IMR-90 (cell line): ENCODE measurements at regions not wholly inside any gene's neighbourhood (a gene's known extent, or its start where the extent isn't known, plus 50 kb on each side); places are given as distances from the start of the nearest gene placed in this dataset.

Experiments used
- ATAC-seq: fragments of 200-7000 bp; cut with Tn5 transposase; 2 replicates; pipeline ENCODE4 v1.9.1; 2020; ENCODE audit warnings: low read depth, mild to moderate bottlenecking, moderate library complexity
- BruUV-seq: library from RNA; stranded (reverse); fragments of 400-500 nt; replicated peaks from 2 replicates; lab custom pipeline; 2021; lab: Mats Ljungman, UMichigan
- CTCF ChIA-PET: fragments of 300-600 bp; formaldehyde crosslinking; extraction: SDS; loops from one replicate; lab custom pipeline; 2021; ENCODE audit warnings: antibody characterized with exemption; lab: Yijun Ruan, JAX
- POLR2A ChIA-PET: fragments of 300-600 bp; sonication (Branson Sonifier 250); formaldehyde crosslinking; loops from one replicate; lab custom pipeline; 2022; ENCODE audit warnings: antibody characterized with exemption; ENCODE audit not compliant: unreplicated experiment; lab: Charles Lee
- DNase-seq: peaks from one replicate; pipeline ENCODE4 v3.0.0; 2013
- H2AFZ ChIP-seq: replicated peaks from 2 replicates; pipeline ENCODE3; 2013; ENCODE audit warnings: low read length, mild to moderate bottlenecking; ENCODE audit not compliant: poor library complexity
- H2AK5ac ChIP-seq: 2 replicates; pipeline ENCODE4 v1.6.1; 2013; ENCODE audit warnings: low read depth, low read length, inconsistent platforms
- H2AK9ac ChIP-seq: replicated peaks from 2 replicates; pipeline ENCODE3; 2013; ENCODE audit warnings: mild to moderate bottlenecking, low read depth, low read length, moderate library complexity; ENCODE audit not compliant: poor library complexity
- H2BK120ac ChIP-seq: 2 replicates; pipeline ENCODE4 v1.6.1; 2013; ENCODE audit warnings: low read depth, low read length, inconsistent platforms
- H2BK15ac ChIP-seq: 3 replicates; pipeline ENCODE4 v1.6.1; 2013; ENCODE audit warnings: low read depth, low read length, inconsistent platforms
- H2BK20ac ChIP-seq: 2 replicates; pipeline ENCODE4 v1.6.1; 2013; ENCODE audit warnings: low read depth, mild to moderate bottlenecking, inconsistent platforms, low read length, moderate library complexity
- H2BK5ac ChIP-seq: 2 replicates; pipeline ENCODE4 v1.6.1; 2013; ENCODE audit warnings: mild to moderate bottlenecking, low read depth, low read length, inconsistent platforms; ENCODE audit not compliant: poor library complexity, severe bottlenecking
- H3K14ac ChIP-seq: replicated peaks from 2 replicates; pipeline ENCODE4 v1.6.1; 2013; ENCODE audit warnings: low read depth, low read length, inconsistent platforms
- H3K18ac ChIP-seq: 2 replicates; pipeline ENCODE4 v1.6.1; 2013; ENCODE audit warnings: low read depth, low read length, control low read depth
- H3K23ac ChIP-seq: 2 replicates; pipeline ENCODE4 v1.6.1; 2013; ENCODE audit warnings: low read depth, low read length, inconsistent platforms
- H3K27ac ChIP-seq: 2 replicates; pipeline ENCODE4 v1.5.1; 2013; ENCODE audit warnings: mild to moderate bottlenecking, control low read depth, low read length; ENCODE audit not compliant: insufficient read depth
- H3K27me3 ChIP-seq: 2 replicates; pipeline ENCODE4 v1.6.1; 2013; ENCODE audit warnings: low read length; ENCODE audit not compliant: control insufficient read depth, insufficient read depth
- H3K36me3 ChIP-seq: 2 replicates; pipeline ENCODE4 v1.6.1; 2013; ENCODE audit warnings: low read length, mixed read lengths; ENCODE audit not compliant: control insufficient read depth, insufficient read depth
- H3K4ac ChIP-seq: 2 replicates; pipeline ENCODE4 v1.6.1; 2013; ENCODE audit warnings: low read depth, low read length, inconsistent platforms
- H3K4me1 ChIP-seq: 2 replicates; pipeline ENCODE4 v1.6.1; 2013; ENCODE audit warnings: low read length, mixed read lengths; ENCODE audit not compliant: control insufficient read depth, insufficient read depth
- H3K4me2 ChIP-seq: 2 replicates; pipeline ENCODE4 v1.6.1; 2013; ENCODE audit warnings: low read depth, mild to moderate bottlenecking, control low read depth, low read length, moderate library complexity
- H3K4me3 ChIP-seq: 2 replicates; pipeline ENCODE4 v1.5.1; 2013; ENCODE audit warnings: low read depth, mild to moderate bottlenecking, control low read depth, low read length, moderate library complexity; ENCODE audit not compliant: insufficient read depth
- H3K56ac ChIP-seq: 2 replicates; pipeline ENCODE4 v1.6.1; 2013; ENCODE audit warnings: low read length, inconsistent platforms; ENCODE audit not compliant: insufficient read depth; ENCODE audit errors: extremely low read depth
- H3K79me1 ChIP-seq, 2 experiments: 2 replicates each; pipeline ENCODE4 v1.6.1; 2013; ENCODE audit warnings: low read length in 2 of 2, inconsistent platforms in 1 of 2, low read depth in 1 of 2
- H3K9ac ChIP-seq: 2 replicates; pipeline ENCODE4 v1.6.1; 2013; ENCODE audit warnings: low read depth, low read length, control low read depth
- H3K9me1 ChIP-seq: 2 replicates; pipeline ENCODE4 v1.6.1; 2013; ENCODE audit warnings: low read length, inconsistent platforms; ENCODE audit not compliant: insufficient read depth
- H3K9me3 ChIP-seq: 2 replicates; pipeline ENCODE4 v1.6.1; 2013; ENCODE audit warnings: low read length; ENCODE audit not compliant: control insufficient read depth, insufficient read depth
- H4K20me1 ChIP-seq: 2 replicates; pipeline ENCODE4 v1.6.1; 2013; ENCODE audit warnings: low read length, inconsistent platforms; ENCODE audit not compliant: insufficient read depth
- H4K5ac ChIP-seq: 2 replicates; pipeline ENCODE4 v1.6.1; 2013; ENCODE audit warnings: mild to moderate bottlenecking, low read depth, low read length, control low read depth
- H4K8ac ChIP-seq, 2 experiments: 2 replicates each; pipeline ENCODE4 v1.6.1; 2013; ENCODE audit warnings: low read depth in 2 of 2, low read length in 2 of 2, control low read depth in 1 of 2, inconsistent platforms in 1 of 2
- H4K91ac ChIP-seq: 2 replicates; pipeline ENCODE4 v1.6.1; 2013; ENCODE audit warnings: low read depth, low read length, inconsistent platforms; ENCODE audit not compliant: insufficient read depth
- BHLHE40 ChIP-seq: fragments of 150-350 bp; IDR thresholded peaks from 2 replicates; pipeline ENCODE4 v1.6.1; 2016; ENCODE audit warnings: mild to moderate bottlenecking, low read depth, low read length
- CEBPB ChIP-seq: IDR thresholded peaks from 2 replicates; pipeline ENCODE4 v1.6.1; 2012; ENCODE audit warnings: low read depth, low read length, improper control_type of control experiment
- CHD1 ChIP-seq: IDR thresholded peaks from 2 replicates; pipeline ENCODE4 v1.6.1; 2012; ENCODE audit warnings: low read depth, low read length, improper control_type of control experiment
- FOS ChIP-seq: fragments of 150-350 bp; IDR thresholded peaks from 2 replicates; pipeline ENCODE4 v1.6.1; 2016; ENCODE audit warnings: low read depth, low read length
- MAFK ChIP-seq: IDR thresholded peaks from 2 replicates; pipeline ENCODE4 v1.6.1; 2012; ENCODE audit warnings: low read depth, low read length, improper control_type of control experiment
- MXI1 ChIP-seq: IDR thresholded peaks from 2 replicates; pipeline ENCODE4 v1.6.1; 2012; ENCODE audit warnings: low read depth, mild to moderate bottlenecking, low read length, moderate library complexity, borderline replicate concordance
- NFE2L2 ChIP-seq: fragments of 150-350 bp; IDR thresholded peaks from 2 replicates; pipeline ENCODE4 v1.6.1; 2016; ENCODE audit warnings: low read depth, mild to moderate bottlenecking, low read length
- RAD21 ChIP-seq: IDR thresholded peaks from 2 replicates; pipeline ENCODE4 v1.6.1; 2012; ENCODE audit warnings: low read length, improper control_type of control experiment
- RCOR1 ChIP-seq: IDR thresholded peaks from 2 replicates; pipeline ENCODE4 v1.6.1; 2012; ENCODE audit warnings: mild to moderate bottlenecking, low read length, improper control_type of control experiment; ENCODE audit not compliant: insufficient replicate concordance
- SMC3 ChIP-seq: fragments of 150-350 bp; IDR thresholded peaks from 2 replicates; pipeline ENCODE4 v1.6.1; 2016; ENCODE audit warnings: low read depth, mild to moderate bottlenecking, antibody characterized with exemption, low read length, moderate library complexity
- WGBS, 2 experiments: methylation state at CpG; one replicate each; pipeline versions ENCODE4 v1.1.5 to v1.1.7; 2013; ENCODE audit warnings: missing lambda C conversion rate in 2 of 2; ENCODE audit not compliant: insufficient read length in 1 of 2; ENCODE audit errors: extremely low coverage in 2 of 2; 5-methylcytosine and 5-hydroxymethylcytosine counted together
- dilution Hi-C: fragments of 300-500 bp; cut with HindIII; formaldehyde crosslinking; loops from one replicate; pipeline ENCODE4 v1.14.3; 2018; ENCODE audit warnings: low sequenced_read_pairs; ENCODE audit not compliant: unreplicated experiment
- in situ Hi-C: fragments of 300-500 bp; cut with MboI; formaldehyde crosslinking; loops from 3 replicates; pipeline ENCODE4 v1.14.3; 2019; ENCODE audit warnings: low sequenced_read_pairs, inconsistent platforms, mixed read lengths
- intact Hi-C: fragments of 100-400 bp; cut with micrococcal nuclease; formaldehyde crosslinking; loops from 2 replicates; pipeline ENCODE4 v1.10.0; 2022
- TF ChIP-seq, protein P1 (sequence below): fragments of 150-350 bp; IDR thresholded peaks from 2 replicates; pipeline ENCODE4 v1.6.1; 2016; ENCODE audit warnings: low read depth, mild to moderate bottlenecking, low read length, moderate library complexity, borderline replicate concordance
- TF ChIP-seq, protein P2 (sequence below): fragments of 150-350 bp; IDR thresholded peaks from 2 replicates; pipeline ENCODE4 v1.6.1; 2017; ENCODE audit warnings: mild to moderate bottlenecking, antibody characterized with exemption, low read length, low read depth

DNA sequence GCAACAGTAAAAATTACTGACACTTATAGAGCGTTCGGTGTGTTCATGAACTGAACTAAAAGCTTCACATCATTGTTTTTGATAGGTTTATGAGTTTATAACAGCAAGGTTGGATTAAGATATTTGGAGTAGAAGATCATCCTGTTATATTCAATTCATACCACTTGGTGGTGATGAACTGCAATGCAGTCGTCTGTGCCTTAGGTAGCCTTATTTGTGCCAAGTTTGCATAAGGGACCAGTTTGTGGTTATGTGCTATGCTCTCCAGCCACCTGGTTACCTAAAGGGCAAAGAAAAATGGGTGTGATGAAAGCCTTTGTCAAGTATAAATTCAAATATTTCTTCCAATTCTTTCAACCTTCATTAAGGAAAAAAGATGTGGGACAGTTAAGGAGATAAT, 150.9 kb upstream of the KCNH7 start:
- no peak overlapping the region for H3K27ac ChIP-seq
- no peaks in the 10 kb centered on the region for H3K4me1 ChIP-seq
- no peaks in the 10 kb centered on the region for H3K27me3 ChIP-seq
- CTCF ChIA-PET: no interaction called here
- no peaks in the 10 kb centered on the region for H3K36me3 ChIP-seq
- H3K4me2 ChIP-seq: no peak overlapping the region
- in situ Hi-C loops (no loop called here), intact Hi-C loops (no loop called here), dilution Hi-C loops (no loop called here)
- H4K8ac ChIP-seq: no peak overlapping the region
- no peak overlapping the region for H3K18ac ChIP-seq
- BruUV-seq: no TSS peak
- H3K56ac ChIP-seq: no peak overlapping the region
- no peak for TF ChIP-seq FOS
- TF ChIP-seq, protein P1, sequence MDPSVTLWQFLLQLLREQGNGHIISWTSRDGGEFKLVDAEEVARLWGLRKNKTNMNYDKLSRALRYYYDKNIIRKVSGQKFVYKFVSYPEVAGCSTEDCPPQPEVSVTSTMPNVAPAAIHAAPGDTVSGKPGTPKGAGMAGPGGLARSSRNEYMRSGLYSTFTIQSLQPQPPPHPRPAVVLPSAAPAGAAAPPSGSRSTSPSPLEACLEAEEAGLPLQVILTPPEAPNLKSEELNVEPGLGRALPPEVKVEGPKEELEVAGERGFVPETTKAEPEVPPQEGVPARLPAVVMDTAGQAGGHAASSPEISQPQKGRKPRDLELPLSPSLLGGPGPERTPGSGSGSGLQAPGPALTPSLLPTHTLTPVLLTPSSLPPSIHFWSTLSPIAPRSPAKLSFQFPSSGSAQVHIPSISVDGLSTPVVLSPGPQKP: no peak
- no peak for TF ChIP-seq BHLHE40
- no peak for TF ChIP-seq MXI1
- TF ChIP-seq CEBPB: no peak
- TF ChIP-seq, protein P2, sequence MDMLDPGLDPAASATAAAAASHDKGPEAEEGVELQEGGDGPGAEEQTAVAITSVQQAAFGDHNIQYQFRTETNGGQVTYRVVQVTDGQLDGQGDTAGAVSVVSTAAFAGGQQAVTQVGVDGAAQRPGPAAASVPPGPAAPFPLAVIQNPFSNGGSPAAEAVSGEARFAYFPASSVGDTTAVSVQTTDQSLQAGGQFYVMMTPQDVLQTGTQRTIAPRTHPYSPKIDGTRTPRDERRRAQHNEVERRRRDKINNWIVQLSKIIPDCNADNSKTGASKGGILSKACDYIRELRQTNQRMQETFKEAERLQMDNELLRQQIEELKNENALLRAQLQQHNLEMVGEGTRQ: no peak
- TF ChIP-seq RAD21: no peak
- TF ChIP-seq NFE2L2: no peak
- no peak for TF ChIP-seq RCOR1
- no peak for TF ChIP-seq CHD1
- no peak for TF ChIP-seq SMC3
- no peak for TF ChIP-seq MAFK
- no peak overlapping the region for H4K91ac ChIP-seq
- no peak for ATAC-seq
- H4K20me1 ChIP-seq: no peaks in the 10 kb centered on the region
- 0 out of 2 replicates have a peak, but pooled peaks cover 7% of the 10 kb centered on the region for H3K9me3 ChIP-seq
- no peak overlapping the region for H2BK15ac ChIP-seq
- H3K9ac ChIP-seq: no peak overlapping the region
- no peak overlapping the region for H2AK5ac ChIP-seq
- H2AFZ ChIP-seq: no peak overlapping the region
- POLR2A ChIA-PET: no interaction called here
- H3K4ac ChIP-seq: no peak overlapping the region
- H2BK120ac ChIP-seq: no peak overlapping the region
- no peak overlapping the region for H3K23ac ChIP-seq
- DNase-seq: no peak
- no CpG with 5 or more reads among the region's 3 CpGs for WGBS, 2 experiments
- H3K4me3 ChIP-seq: no peak overlapping the region
- no peak overlapping the region for H2AK9ac ChIP-seq
- H2BK5ac ChIP-seq: no peak overlapping the region
- no peak overlapping the region for H3K14ac ChIP-seq
- no peak overlapping the region for H4K5ac ChIP-seq
- H3K79me1 ChIP-seq: no peaks in the 10 kb centered on the region
- no peaks in the 10 kb centered on the region for H3K9me1 ChIP-seq
- H2BK20ac ChIP-seq: no peak overlapping the region
